A549 (cell line): ENCODE measurements at regions not wholly inside any gene's neighbourhood (a gene's known extent, or its start where the extent isn't known, plus 50 kb on each side); places are given as distances from the start of the nearest gene placed in this dataset.
A peak's percentile ranks its signal among the peaks of the same experiment; 100 is the strongest.
"Not testable (repeated sequence)": the region's sequence is repeated elsewhere in the genome, so short reads cannot be mapped to it uniquely, and the experiment has no call there.

Source experiments
- ATAC-seq, 2 experiments: fragments of 200-7000 bp in 1 of 2; fragments of >200 bp in 1 of 2; cut with Nextera tagmentation in 1 of 2; cut with Tn5 transposase in 1 of 2; 3 replicates each; pipeline versions ENCODE4 v1.8.0 to v1.9.1; 2018 to 2020; ENCODE audit warnings: mild to moderate bottlenecking in 1 of 2, moderate library complexity in 1 of 2
- CTCF ChIA-PET: fragments of 300-600 bp; sonication (Branson Sonifier 250); formaldehyde crosslinking; extraction: SDS; loops from one replicate; lab custom pipeline; 2021; ENCODE audit warnings: antibody characterized with exemption, inconsistent platforms; lab: Yijun Ruan, JAX
- POLR2A ChIA-PET: fragments of 350-600 bp; formaldehyde crosslinking; extraction: SDS; loops from one replicate; lab custom pipeline; 2021; ENCODE audit warnings: antibody characterized with exemption, inconsistent platforms; lab: Yijun Ruan, JAX
- DNase-seq, 2 experiments: peaks; one replicate each; pipeline versions ENCODE4 v3.0.0 to v3.0.0-alpha.2; 2011 to 2016; ENCODE audit warnings: low read depth in 1 of 2, low spot score in 1 of 2
- FAIRE-seq: peaks from 2 replicates; lab custom pipeline; 2011; peaks lifted over from hg19 to GRCh38; lab: Jason Lieb, UNC
- H3K27ac ChIP-seq, 2 experiments: fragments of >200 bp; sonication (Bioruptor Twin); formaldehyde crosslinking; 3 replicates each; pipeline ENCODE4 v1.5.1; 2016 to 2017
- H3K4me1 ChIP-seq: fragments of >200 bp; sonication (Bioruptor Twin); formaldehyde crosslinking; 3 replicates; pipeline ENCODE4 v1.6.1; 2016
- H3K4me2 ChIP-seq: fragments of >200 bp; sonication (Bioruptor Twin); formaldehyde crosslinking; 3 replicates; pipeline ENCODE4 v1.6.1; 2016
- H3K4me3 ChIP-seq: fragments of >200 bp; sonication (Bioruptor Twin); formaldehyde crosslinking; 3 replicates; pipeline ENCODE4 v1.5.1; 2016
- H3K9me3 ChIP-seq: fragments of >200 bp; sonication (Bioruptor Twin); formaldehyde crosslinking; 3 replicates; pipeline ENCODE4 v1.6.1; 2016
- BHLHE40 ChIP-seq: IDR thresholded peaks from 2 replicates; pipeline ENCODE4 v1.6.1; 2012; ENCODE audit warnings: low read depth, low read length, inconsistent platforms
- CBX2 ChIP-seq: fragments of 200-600 bp; sonication (generic); IDR thresholded peaks from 2 replicates; pipeline ENCODE4 v1.6.1; 2016; ENCODE audit warnings: low read depth, mild to moderate bottlenecking, borderline replicate concordance
- CBX8 ChIP-seq: fragments of 200-600 bp; sonication (generic); IDR thresholded peaks from 2 replicates; pipeline ENCODE4 v1.6.1; 2016
- CEBPB ChIP-seq, 2 experiments: fragments of >200 bp in 1 of 2; sonication (Bioruptor Twin) in 1 of 2; formaldehyde crosslinking in 1 of 2; IDR thresholded peaks; 2 replicates each; pipeline ENCODE4 v1.6.1; 2012 to 2016
- CHD2 ChIP-seq: fragments of 150-350 bp; IDR thresholded peaks from 2 replicates; pipeline ENCODE4 v1.6.1; 2014; ENCODE audit warnings: low read length; ENCODE audit not compliant: partially characterized antibody
- EHF ChIP-seq: fragments of 250-450 bp; sonication (Bioruptor Pico); IDR thresholded peaks from 2 replicates; pipeline ENCODE4 v1.5.0; 2020; ENCODE audit warnings: mild to moderate bottlenecking
- EP300 ChIP-seq, 2 experiments: fragments of >200 bp; sonication (Bioruptor Twin); formaldehyde crosslinking; IDR thresholded peaks; 2 replicates in 1 of 2; 3 replicates in 1 of 2; pipeline ENCODE4 v1.6.1; 2016 to 2017
- FOSB ChIP-seq: fragments of 250-450 bp; sonication (Bioruptor Pico); IDR thresholded peaks from 2 replicates; pipeline ENCODE4 v1.5.0; 2020; ENCODE audit warnings: mild to moderate bottlenecking, moderate library complexity
- GATA3 ChIP-seq: IDR thresholded peaks from 2 replicates; pipeline ENCODE4 v1.6.1; 2012; ENCODE audit warnings: borderline replicate concordance
- HOXB13 ChIP-seq: fragments of 250-450 bp; sonication (Bioruptor Pico); IDR thresholded peaks from 2 replicates; pipeline ENCODE4 v1.5.0; 2020; ENCODE audit warnings: low read depth, mild to moderate bottlenecking, moderate library complexity
- JUN ChIP-seq, 2 experiments: fragments of >200 bp; sonication (Bioruptor Twin); formaldehyde crosslinking; IDR thresholded peaks; 2 replicates in 1 of 2; 3 replicates in 1 of 2; pipeline ENCODE4 v1.6.1; 2016 to 2017
- JUNB ChIP-seq: fragments of >200 bp; sonication (Bioruptor Twin); formaldehyde crosslinking; IDR thresholded peaks from 2 replicates; pipeline ENCODE4 v1.6.1; 2016
- NFE2L2 ChIP-seq: fragments of 150-350 bp; conservative IDR thresholded peaks from 2 replicates; pipeline ENCODE4 v1.6.1; 2014; ENCODE audit warnings: low read length
- NPAS2 ChIP-seq: fragments of 250-450 bp; sonication (Bioruptor Pico); IDR thresholded peaks from 2 replicates; pipeline ENCODE4 v1.8.0; 2022; ENCODE audit warnings: mild to moderate bottlenecking, moderate library complexity, borderline replicate concordance
- NR3C1 ChIP-seq: fragments of >200 bp; sonication (Bioruptor Twin); formaldehyde crosslinking; IDR thresholded peaks from 3 replicates; pipeline ENCODE4 v1.6.1; 2017
- POLR2A ChIP-seq: IDR thresholded peaks from 2 replicates; pipeline ENCODE4 v1.6.1; 2012; ENCODE audit warnings: mild to moderate bottlenecking, low read length
- POLR2AphosphoS2 ChIP-seq: conservative IDR thresholded peaks from 2 replicates; pipeline ENCODE4 v1.6.1; 2012; ENCODE audit warnings: low read length, improper control_type of control experiment, inconsistent platforms
- RAD21 ChIP-seq, 2 experiments: fragments of >200 bp in 1 of 2; sonication (Bioruptor Twin) in 1 of 2; formaldehyde crosslinking in 1 of 2; IDR thresholded peaks in 1 of 2; conservative IDR thresholded peaks in 1 of 2; 2 replicates in 1 of 2; 3 replicates in 1 of 2; pipeline ENCODE4 v1.6.1; 2012 to 2018; ENCODE audit warnings: inconsistent platforms in 1 of 2
- RFX5 ChIP-seq: fragments of 450-650 bp; IDR thresholded peaks from 2 replicates; pipeline ENCODE4 v1.7.1; 2014; ENCODE audit warnings: antibody characterized with exemption, mild to moderate bottlenecking, moderate library complexity
- SMC3 ChIP-seq: fragments of >200 bp; sonication (Bioruptor Twin); formaldehyde crosslinking; IDR thresholded peaks from 3 replicates; pipeline ENCODE4 v1.6.1; 2018; ENCODE audit warnings: inconsistent platforms
- SREBF2 ChIP-seq: fragments of 450-650 bp; IDR thresholded peaks from 2 replicates; pipeline ENCODE4 v1.6.1; 2014; ENCODE audit warnings: mild to moderate bottlenecking, moderate library complexity
- TFCP2L1 ChIP-seq: fragments of 250-450 bp; sonication (Bioruptor Pico); IDR thresholded peaks from 2 replicates; pipeline ENCODE4 v1.5.0; 2021; ENCODE audit warnings: mild to moderate bottlenecking
- ZC3H11A ChIP-seq: fragments of 450-650 bp; IDR thresholded peaks from 2 replicates; pipeline ENCODE4 v1.6.1; 2014; ENCODE audit warnings: antibody characterized with exemption, mild to moderate bottlenecking
- WGBS: methylation state at CpG from one replicate; pipeline ENCODE4 v1.1.6; 2017; ENCODE audit errors: missing lambda C conversion rate; 5-methylcytosine and 5-hydroxymethylcytosine counted together
- TF ChIP-seq, protein P1 (sequence below): fragments of >200 bp; sonication (Bioruptor Twin); formaldehyde crosslinking; IDR thresholded peaks from 3 replicates; pipeline ENCODE4 v1.6.1; 2016
- TF ChIP-seq, protein P2 (sequence below): fragments of >200 bp; sonication (Bioruptor Twin); formaldehyde crosslinking; IDR thresholded peaks from 2 replicates; pipeline ENCODE4 v1.6.1; 2016
- TF ChIP-seq, protein P3 (sequence below): IDR thresholded peaks from 2 replicates; pipeline ENCODE4 v1.6.1; 2012
- TF ChIP-seq, protein P4 (sequence below): fragments of 250-450 bp; sonication (Bioruptor Pico); IDR thresholded peaks from 2 replicates; pipeline ENCODE4 v1.5.0; 2021; ENCODE audit warnings: mild to moderate bottlenecking, moderate library complexity, borderline replicate concordance
- TF ChIP-seq, protein P5 (sequence below): IDR thresholded peaks from 2 replicates; pipeline ENCODE4 v1.6.1; 2012; ENCODE audit warnings: low read depth, borderline replicate concordance

DNA sequence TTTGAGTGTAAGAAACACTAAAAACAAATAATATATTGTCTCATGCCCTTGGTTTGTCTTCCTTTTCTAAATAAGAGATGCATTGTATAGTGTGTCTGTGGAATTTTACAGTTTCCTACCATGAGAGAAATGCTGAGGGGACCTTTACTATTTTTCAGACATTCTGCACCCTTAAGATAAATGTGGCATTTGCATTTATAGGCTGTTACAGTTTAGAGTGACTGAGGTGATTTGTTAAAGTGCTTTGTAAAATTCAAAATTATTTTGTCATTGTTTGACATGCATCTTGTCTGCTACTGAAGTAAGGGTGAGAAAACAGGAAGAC lies 78.9 kb upstream of the ZSWIM2 start:
- Histone ChIP-seq H3K4me2 (no peak overlapping the region), H3K27ac (no peak overlapping the region), H3K4me3 (no peak overlapping the region), H3K4me1 (no peaks in the 10 kb centered on the region), H3K9me3 (no peaks in the 10 kb centered on the region)
- no peak for TF ChIP-seq EP300 (IDR thresholded peaks at IDR 0.05)
- TF ChIP-seq NPAS2 (CRISPR knock-in tag) = no peak
- no peak for TF ChIP-seq POLR2AphosphoS2
- TF ChIP-seq, protein P1, sequence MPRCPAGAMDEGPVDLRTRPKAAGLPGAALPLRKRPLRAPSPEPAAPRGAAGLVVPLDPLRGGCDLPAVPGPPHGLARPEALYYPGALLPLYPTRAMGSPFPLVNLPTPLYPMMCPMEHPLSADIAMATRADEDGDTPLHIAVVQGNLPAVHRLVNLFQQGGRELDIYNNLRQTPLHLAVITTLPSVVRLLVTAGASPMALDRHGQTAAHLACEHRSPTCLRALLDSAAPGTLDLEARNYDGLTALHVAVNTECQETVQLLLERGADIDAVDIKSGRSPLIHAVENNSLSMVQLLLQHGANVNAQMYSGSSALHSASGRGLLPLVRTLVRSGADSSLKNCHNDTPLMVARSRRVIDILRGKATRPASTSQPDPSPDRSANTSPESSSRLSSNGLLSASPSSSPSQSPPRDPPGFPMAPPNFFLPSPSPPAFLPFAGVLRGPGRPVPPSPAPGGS = no peak
- TF ChIP-seq, protein P2, sequence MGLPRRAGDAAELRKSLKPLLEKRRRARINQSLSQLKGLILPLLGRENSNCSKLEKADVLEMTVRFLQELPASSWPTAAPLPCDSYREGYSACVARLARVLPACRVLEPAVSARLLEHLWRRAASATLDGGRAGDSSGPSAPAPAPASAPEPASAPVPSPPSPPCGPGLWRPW = no peak
- no peak for TF ChIP-seq SMC3
- no peak for TF ChIP-seq JUN (IDR thresholded peaks at IDR 0.05)
- ChIA-PET POLR2A (no interaction called here), CTCF (no interaction called here)
- DNase-seq (no peak), FAIRE-seq (no peak), ATAC-seq (no peak)

DNA sequence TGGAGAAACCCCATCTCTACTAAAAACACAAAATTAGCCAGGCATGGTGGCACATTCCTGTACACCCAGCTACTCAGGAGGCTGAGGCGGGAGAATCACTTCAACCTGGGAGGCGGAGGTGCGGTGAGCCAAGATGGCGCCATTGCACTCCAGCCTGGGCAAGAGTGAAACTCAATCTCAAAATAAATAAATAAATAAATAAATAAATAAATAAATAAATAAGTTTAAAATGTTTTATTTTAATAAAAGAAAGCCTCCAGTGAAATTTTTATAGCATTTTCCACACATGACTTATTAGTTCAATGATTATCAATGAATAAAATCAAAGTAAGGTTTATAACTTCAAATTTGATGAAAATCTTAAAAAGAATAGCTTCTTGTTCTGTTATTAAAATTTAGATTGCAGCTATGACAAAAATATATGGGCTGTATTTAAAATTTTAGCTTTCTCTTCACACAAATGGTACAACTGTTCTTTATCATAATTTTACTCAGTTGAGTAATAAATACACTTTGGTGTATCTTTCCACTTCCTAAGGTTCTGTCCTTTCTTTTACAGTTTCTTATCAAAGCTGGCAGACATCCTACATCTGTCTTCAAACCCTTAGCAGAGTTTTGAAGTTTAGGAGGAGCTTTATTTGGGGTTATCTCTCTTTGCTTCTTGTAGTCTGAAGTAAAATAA lies 78.4 kb upstream of the ZSWIM2 start:
- Histone ChIP-seq H3K4me3 (no peak overlapping the region), H3K4me1 (no peaks in the 10 kb centered on the region), H3K9me3 (no peaks in the 10 kb centered on the region), H3K27ac (no peak overlapping the region), H3K4me2 (no peak overlapping the region)
- CTCF ChIA-PET = no interaction called here
- WGBS = 88% methylated on average over 4 of the region's 4 CpGs
- FAIRE-seq = no peak
- DNase-seq = no peak
- TF ChIP-seq ZC3H11A (peak; percentile 40), GATA3 (no peak), CHD2 (no peak), FOSB (CRISPR knock-in tag) (no peak), NFE2L2 (no peak), RFX5 (no peak), EP300 (IDR thresholded peaks at IDR 0.05) (no peak), NPAS2 (CRISPR knock-in tag) (no peak), TFCP2L1 (CRISPR knock-in tag) (no peak)
- POLR2A ChIA-PET = no interaction called here
- no peak for ATAC-seq

DNA sequence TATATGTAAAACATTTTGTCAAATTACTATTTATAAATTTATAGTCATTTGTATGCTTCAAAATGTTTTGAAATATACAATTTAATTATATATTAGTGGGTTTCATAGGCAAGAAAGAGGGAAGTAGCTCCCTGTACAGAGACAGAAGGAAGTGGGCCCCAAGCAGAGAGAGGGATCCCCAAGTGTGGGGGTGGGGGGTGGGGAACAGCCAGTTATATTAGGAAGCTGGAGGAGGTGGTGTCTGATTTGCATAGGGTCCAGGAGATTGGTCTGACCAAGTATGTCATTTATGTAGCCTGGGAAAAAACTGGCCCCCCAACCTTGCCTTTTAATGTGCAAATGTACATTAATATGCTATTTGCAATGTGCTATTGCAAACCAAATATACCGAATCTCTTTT lies 76.5 kb upstream of the ZSWIM2 start:
- no peak overlapping the region for H3K27ac ChIP-seq
- CTCF ChIA-PET = interaction anchor here (0.8 kb wide), 1 partner anchor 10 kb away, joined by 3 read pairs; no protein-coding TSS in a partner anchor
- no peak for ATAC-seq
- H3K4me1 ChIP-seq = no peaks in the 10 kb centered on the region
- no peak overlapping the region for H3K4me2 ChIP-seq
- no peak overlapping the region for H3K4me3 ChIP-seq
- FAIRE-seq = no peak
- WGBS = 78% methylated on average over 1 of the region's 1 CpG
- no peak for TF ChIP-seq RAD21 (conservative IDR thresholded peaks at IDR 0.05 in 1 of 2, IDR thresholded peaks at IDR 0.05 in 1 of 2)
- TF ChIP-seq, protein P3, sequence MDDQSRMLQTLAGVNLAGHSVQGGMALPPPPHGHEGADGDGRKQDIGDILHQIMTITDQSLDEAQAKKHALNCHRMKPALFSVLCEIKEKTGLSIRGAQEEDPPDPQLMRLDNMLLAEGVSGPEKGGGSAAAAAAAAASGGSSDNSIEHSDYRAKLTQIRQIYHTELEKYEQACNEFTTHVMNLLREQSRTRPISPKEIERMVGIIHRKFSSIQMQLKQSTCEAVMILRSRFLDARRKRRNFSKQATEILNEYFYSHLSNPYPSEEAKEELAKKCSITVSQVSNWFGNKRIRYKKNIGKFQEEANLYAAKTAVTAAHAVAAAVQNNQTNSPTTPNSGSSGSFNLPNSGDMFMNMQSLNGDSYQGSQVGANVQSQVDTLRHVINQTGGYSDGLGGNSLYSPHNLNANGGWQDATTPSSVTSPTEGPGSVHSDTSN = no peak
- TF ChIP-seq POLR2A = no peak
- no peak for TF ChIP-seq JUNB
- TF ChIP-seq CEBPB (IDR thresholded peaks at IDR 0.05) = no peak
- no peak for TF ChIP-seq CBX2
- TF ChIP-seq EHF (CRISPR knock-in tag) = no peak
- TF ChIP-seq FOSB (CRISPR knock-in tag) = no peak
- TF ChIP-seq BHLHE40 = no peak
- no peak for TF ChIP-seq NR3C1
- no peak for TF ChIP-seq CBX8
- TF ChIP-seq, protein P4, sequence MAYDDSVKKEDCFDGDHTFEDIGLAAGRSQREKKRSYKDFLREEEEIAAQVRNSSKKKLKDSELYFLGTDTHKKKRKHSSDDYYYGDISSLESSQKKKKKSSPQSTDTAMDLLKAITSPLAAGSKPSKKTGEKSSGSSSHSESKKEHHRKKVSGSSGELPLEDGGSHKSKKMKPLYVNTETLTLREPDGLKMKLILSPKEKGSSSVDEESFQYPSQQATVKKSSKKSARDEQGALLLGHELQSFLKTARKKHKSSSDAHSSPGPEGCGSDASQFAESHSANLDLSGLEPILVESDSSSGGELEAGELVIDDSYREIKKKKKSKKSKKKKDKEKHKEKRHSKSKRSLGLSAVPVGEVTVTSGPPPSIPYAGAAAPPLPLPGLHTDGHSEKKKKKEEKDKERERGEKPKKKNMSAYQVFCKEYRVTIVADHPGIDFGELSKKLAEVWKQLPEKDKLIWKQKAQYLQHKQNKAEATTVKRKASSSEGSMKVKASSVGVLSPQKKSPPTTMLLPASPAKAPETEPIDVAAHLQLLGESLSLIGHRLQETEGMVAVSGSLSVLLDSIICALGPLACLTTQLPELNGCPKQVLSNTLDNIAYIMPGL (CRISPR knock-in tag) = no peak
- no peak for TF ChIP-seq CHD2
- no peak for TF ChIP-seq SREBF2
- TF ChIP-seq HOXB13 (CRISPR knock-in tag) = no peak
- TF ChIP-seq, protein P1 = no peak
- TF ChIP-seq, protein P5, sequence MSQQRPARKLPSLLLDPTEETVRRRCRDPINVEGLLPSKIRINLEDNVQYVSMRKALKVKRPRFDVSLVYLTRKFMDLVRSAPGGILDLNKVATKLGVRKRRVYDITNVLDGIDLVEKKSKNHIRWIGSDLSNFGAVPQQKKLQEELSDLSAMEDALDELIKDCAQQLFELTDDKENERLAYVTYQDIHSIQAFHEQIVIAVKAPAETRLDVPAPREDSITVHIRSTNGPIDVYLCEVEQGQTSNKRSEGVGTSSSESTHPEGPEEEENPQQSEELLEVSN = no peak
- no peak for DNase-seq
- no peaks in the 10 kb centered on the region for H3K9me3 ChIP-seq
- POLR2A ChIA-PET = no interaction called here

DNA sequence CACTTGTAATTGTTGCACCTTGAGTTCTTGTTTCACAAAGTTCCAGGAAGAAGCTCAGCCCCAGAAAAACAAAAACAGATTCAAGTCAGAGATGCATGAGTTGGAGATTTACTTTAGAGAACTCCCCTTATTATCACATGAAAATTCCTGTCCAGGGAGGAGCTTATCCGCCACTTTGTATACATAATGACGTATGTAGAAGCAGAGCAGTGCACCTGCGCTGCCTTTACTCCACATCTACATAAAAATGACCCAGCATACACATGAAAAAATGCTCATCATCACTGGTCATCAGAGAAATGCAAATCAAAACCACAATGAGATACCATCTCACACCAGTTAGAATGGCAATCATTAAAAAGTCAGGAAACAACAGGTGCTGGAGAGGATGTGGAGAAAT lies 73.3 kb upstream of the ZSWIM2 start:
- H3K9me3 ChIP-seq, CTCF ChIA-PET, ATAC-seq, H3K4me1 ChIP-seq, H3K27ac ChIP-seq, H3K4me2 ChIP-seq, H3K4me3 ChIP-seq, POLR2A ChIA-PET, FAIRE-seq, DNase-seq: not testable (repeated sequence)
- 85% methylated on average over 3 of the region's 3 CpGs for WGBS
